Adrenal gland (tissue), 9 donors: ENCODE measurements at regions not wholly inside any gene's neighbourhood (a gene's known extent, or its start where the extent isn't known, plus 50 kb on each side); places are given as distances from the start of the nearest gene placed in this dataset.
"Not testable (repeated sequence)": the region's sequence is repeated elsewhere in the genome, so short reads cannot be mapped to it uniquely, and the experiment has no call there.

Experiments
- DNase-seq, 7 donors: peaks; one replicate each; pipeline ENCODE4 v3.0.0-alpha.2; 2019 to 2020
- H3K27ac ChIP-seq, 5 donors: fragments of 200-600 bp; sonication (generic) in 4 of 5; 1 replicate in 3 of 5; 2 replicates in 2 of 5; pipeline versions ENCODE4 v1.5.1 to v1.8.0; 2016 to 2020; ENCODE audit warnings: mild to moderate bottlenecking in 1 of 5
- H3K27me3 ChIP-seq: fragments of 200-600 bp; 2 replicates; pipeline ENCODE4 v1.8.0; 2021
- H3K36me3 ChIP-seq, 2 donors: fragments of 200-600 bp; replicated peaks in 1 of 2; 1 replicate in 1 of 2; 2 replicates in 1 of 2; pipeline versions ENCODE4 v1.5.1 to v1.8.0; 2018 to 2022
- H3K4me1 ChIP-seq, 2 donors: fragments of 200-600 bp; replicated peaks in 1 of 2; 1 replicate in 1 of 2; 2 replicates in 1 of 2; pipeline versions ENCODE4 v1.5.1 to v1.8.0; 2018 to 2021
- H3K4me3 ChIP-seq, 4 donors: fragments of 200-600 bp; sonication (generic) in 3 of 4; one replicate each; pipeline ENCODE4 v1.5.1; 2016 to 2018
- H3K9me3 ChIP-seq, 3 donors: fragments of 200-600 bp; sonication (generic) in 1 of 3; replicated peaks in 1 of 3; 1 replicate in 2 of 3; 2 replicates in 1 of 3; pipeline versions ENCODE4 v1.5.1 to v1.8.0; 2016 to 2021
- CTCF ChIP-seq, 6 experiments: fragments of 450-650 bp in 4 of 6; fragments of 200-600 bp in 2 of 6; sonication (generic) in 1 of 6; IDR thresholded peaks; 1 replicate in 5 of 6; 2 replicates in 1 of 6; pipeline versions ENCODE4 v1.5.1 to v1.8.0; 2016 to 2021; ENCODE audit warnings: antibody characterized with exemption in 6 of 6, mild to moderate bottlenecking in 2 of 6, moderate library complexity in 1 of 6
- POLR2A ChIP-seq, 2 donors: fragments of 450-650 bp; IDR thresholded peaks; one replicate each; pipeline ENCODE4 v1.6.1; 2017; ENCODE audit warnings: antibody characterized with exemption in 2 of 2, mild to moderate bottlenecking in 2 of 2, moderate library complexity in 1 of 2
- WGBS, 4 donors: extraction: QIAGEN DNeasy Blood & Tissue Kit in 2 of 4; methylation state at CpG; one replicate each; pipeline versions ENCODE4 v1.1.5 to v1.1.7; 2013 to 2017; 5-methylcytosine and 5-hydroxymethylcytosine counted together
- intact Hi-C, 2 donors: fragments of 100-400 bp; cut with DNase I; formaldehyde crosslinking; loops; one replicate each; pipeline versions ENCODE4 v1.14.1 to v1.15.0; 2022 to 2023
- donor health status: healthy with polysubstance abuse.
- donor health status: Bipolar disorder and iron deficiency.
- donor health status: DM: yes; HTN: yes; CAD: no.
- donor health status: DM: no; HTN: no; CAD: no.
- donor health status: DM: no; HTN: no; CAD: no.

GRCh38 chr4:170348945-170349344 lies 259.2 kb upstream of the AADAT start:
- Histone ChIP-seq H3K4me1 (no peaks in the 10 kb centered on the region), H3K4me3 (no peak overlapping the region), H3K36me3 (no peaks in the 10 kb centered on the region), H3K27me3 (no peaks in the 10 kb centered on the region), H3K9me3 (no peaks in the 10 kb centered on the region), H3K27ac (no peak overlapping the region)
- no peak for TF ChIP-seq POLR2A (IDR thresholded peaks at IDR 0.05)
- no peak for TF ChIP-seq CTCF (IDR thresholded peaks at IDR 0.05)
- intact Hi-C loops, result no loop called here
- 53 to 73% (median 69%) methylated on average over 2 of the region's 2 CpGs for WGBS, 4 donors
- DNase-seq, result no peak

- DNase-seq, H3K36me3 ChIP-seq, H3K27ac ChIP-seq, H3K4me3 ChIP-seq, H3K9me3 ChIP-seq, intact Hi-C loops, H3K4me1 ChIP-seq, H3K27me3 ChIP-seq: not testable (repeated sequence)
- WGBS, 4 donors, result 31 to 80% (median 48%) methylated on average over 1 of the region's 1 CpG
These were observed 257.4 kb upstream of the AADAT start for GRCh38 chr4:170347191-170347590.

GRCh38 chr4:170339522-170339921 lies 249.8 kb upstream of the AADAT start:
- 56 to 92% (median 82%) methylated on average over 2 of the region's 2 CpGs for WGBS, 4 donors
- intact Hi-C loops, result no loop called here
- H3K36me3 ChIP-seq, result no peaks in the 10 kb centered on the region
- TF ChIP-seq POLR2A (IDR thresholded peaks at IDR 0.05) (no peak), CTCF (IDR thresholded peaks at IDR 0.05) (no peak)
- H3K27ac ChIP-seq, result no peak overlapping the region
- no peaks in the 10 kb centered on the region for H3K9me3 ChIP-seq
- no peak for DNase-seq
- no peaks in the 10 kb centered on the region for H3K4me1 ChIP-seq
- no peaks in the 10 kb centered on the region for H3K27me3 ChIP-seq
- H3K4me3 ChIP-seq, result no peak overlapping the region

GRCh38 chr4:170336238-170336775 lies 246.6 kb upstream of the AADAT start:
- TF ChIP-seq CTCF (IDR thresholded peaks at IDR 0.05) (no peak), POLR2A (IDR thresholded peaks at IDR 0.05) (no peak)
- intact Hi-C loops, result no loop called here
- H3K27me3 ChIP-seq, result no peaks in the 10 kb centered on the region
- no peak for DNase-seq
- WGBS, 4 donors, result 60 to 67% (median 63%) methylated on average over 3 of the region's 3 CpGs
- no peak overlapping the region for H3K27ac ChIP-seq
- H3K4me3 ChIP-seq, result no peak overlapping the region
- H3K9me3 ChIP-seq, result no peaks in the 10 kb centered on the region
- H3K36me3 ChIP-seq, result no peaks in the 10 kb centered on the region
- H3K4me1 ChIP-seq, result no peaks in the 10 kb centered on the region

GRCh38 chr4:170325599-170325998 lies 235.8 kb upstream of the AADAT start:
- no peak for TF ChIP-seq POLR2A (IDR thresholded peaks at IDR 0.05)
- Histone ChIP-seq H3K36me3 (no peaks in the 10 kb centered on the region), H3K4me1 (no peaks in the 10 kb centered on the region), H3K27ac (no peak overlapping the region), H3K27me3 (no peaks in the 10 kb centered on the region), H3K4me3 (no peak overlapping the region), H3K9me3 (no peaks in the 10 kb centered on the region)
- 58 to 66% (median 64%) methylated on average over 3 of the region's 3 CpGs for WGBS, 4 donors
- DNase-seq, result no peak
- intact Hi-C loops, result no loop called here
